ENCODE measurements at regions not wholly inside any gene's neighbourhood (a gene's known extent, or its start where the extent isn't known, plus 50 kb on each side); places are given as distances from the start of the nearest gene placed in this dataset.

DNA sequence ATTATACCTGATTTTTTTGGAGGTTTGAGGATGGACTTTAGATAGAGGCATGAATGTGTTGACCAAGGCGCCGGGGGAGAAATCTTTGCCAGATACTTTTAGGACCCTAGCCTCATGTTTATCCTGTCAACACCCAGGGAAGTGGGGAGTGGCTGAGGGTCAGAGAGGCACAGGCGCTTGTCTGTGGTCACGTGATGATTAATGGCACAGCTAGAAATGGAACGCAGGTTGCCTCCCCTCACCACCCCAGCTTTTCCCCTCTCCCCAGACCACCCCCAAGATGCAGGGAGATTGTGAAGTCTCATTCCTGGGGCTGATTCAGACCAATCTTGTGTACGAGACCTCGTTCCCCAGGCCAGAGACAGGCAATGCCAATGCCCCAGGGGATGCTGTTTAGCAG is 218.4 kb upstream of the LINGO1 start:
- Histone ChIP-seq H2BK15ac (ENCODE audit: low read depth, poor library complexity, severe bottlenecking) (no peak overlapping the region), H3K36me3 (ENCODE audit: control insufficient read depth in 1 of 2, insufficient read depth in 2 of 2, low read depth in 1 of 2, low read length in 2 of 2) (no peaks in the 10 kb centered on the region), H3K27ac (ENCODE audit: low read length, poor library complexity, severe bottlenecking) (peak overlapping the region; percentile 46), H2AK5ac (ENCODE audit: low read length, severe bottlenecking) (peak overlapping the region; percentile 1), H4K91ac (ENCODE audit: low read length) (no peak overlapping the region), H4K8ac (ENCODE audit: low read length) (no peak overlapping the region), H3K9ac (ENCODE audit: low read length) (no peak overlapping the region), H3K4me2 (ENCODE audit: low read length, poor library complexity, severe bottlenecking) (peak overlapping the region; percentile 12), H3K14ac (ENCODE audit: low read length in 2 of 2) (no peak overlapping the region), H2BK5ac (ENCODE audit: low read depth, low read length, poor library complexity, severe bottlenecking) (no peak overlapping the region), H3K79me1 (replicated peaks; ENCODE audit: low read length, poor library complexity, severe bottlenecking) (no peaks in the 10 kb centered on the region), H2AFZ (ENCODE audit: low read depth, low read length) (no peak overlapping the region), H2BK120ac (ENCODE audit: low read depth, low read length) (no peak overlapping the region), H3K9me3 (ENCODE audit: control insufficient read depth, low read length) (peaks cover 24% of the 10 kb centered on the region), H3K4me1 (ENCODE audit: control insufficient read depth, insufficient read depth, low read depth, low read length) (peaks cover 19% of the 10 kb centered on the region), H3K4me3 (ENCODE audit: insufficient read depth in 1 of 2, low read depth in 1 of 2, low read length in 2 of 2) (no peak overlapping the region), H3K4ac (ENCODE audit: low read depth in 1 of 2, low read length in 2 of 2) (no peak overlapping the region), H3K18ac (ENCODE audit: low read depth in 1 of 2, low read length in 2 of 2) (no peak overlapping the region), H3K23ac (ENCODE audit: low read length in 2 of 2) (no peak overlapping the region), H2BK12ac (ENCODE audit: low read length in 2 of 2) (no peak overlapping the region), H3K27me3 (ENCODE audit: control insufficient read depth in 1 of 2, insufficient read depth in 1 of 2, low read length in 2 of 2) (peaks cover 31 to 81% of the 10 kb centered on the region in 2 experiments)
- DNase-seq: no peak
- 76% methylated on average over 7 of the region's 7 CpGs for WGBS

DNA sequence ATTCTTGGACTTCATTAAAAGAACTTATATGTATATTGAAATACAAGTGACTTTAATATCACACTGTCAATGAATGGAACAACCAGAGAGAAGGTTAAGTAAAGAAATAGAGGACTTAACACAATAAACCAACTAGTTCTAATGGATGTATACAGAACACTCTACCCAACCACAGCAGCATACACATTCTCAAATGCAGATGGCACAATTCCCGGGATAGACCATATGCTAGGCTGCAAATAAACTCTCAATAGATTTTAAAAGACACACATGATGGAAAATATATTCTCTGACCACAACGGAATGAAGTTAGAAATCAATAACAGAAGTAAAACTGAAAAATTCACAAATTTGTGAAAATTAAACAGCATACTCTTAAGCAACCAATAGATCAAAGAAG is 214.3 kb upstream of the LINGO1 start:
- Histone ChIP-seq H2BK120ac (ENCODE audit: low read depth, low read length) (no peak overlapping the region), H3K14ac (ENCODE audit: low read length in 2 of 2) (no peak overlapping the region), H3K18ac (ENCODE audit: low read depth in 1 of 2, low read length in 2 of 2) (no peak overlapping the region), H3K27me3 (ENCODE audit: control insufficient read depth in 1 of 2, insufficient read depth in 1 of 2, low read length in 2 of 2) (peaks cover 14 to 74% of the 10 kb centered on the region in 2 experiments), H2BK5ac (ENCODE audit: low read depth, low read length, poor library complexity, severe bottlenecking) (no peak overlapping the region), H3K4me3 (ENCODE audit: insufficient read depth in 1 of 2, low read depth in 1 of 2, low read length in 2 of 2) (no peak overlapping the region), H3K79me1 (replicated peaks; ENCODE audit: low read length, poor library complexity, severe bottlenecking) (no peaks in the 10 kb centered on the region), H3K36me3 (ENCODE audit: control insufficient read depth in 1 of 2, insufficient read depth in 2 of 2, low read depth in 1 of 2, low read length in 2 of 2) (no peaks in the 10 kb centered on the region), H3K23ac (ENCODE audit: low read length in 2 of 2) (no peak overlapping the region), H3K27ac (ENCODE audit: low read length, poor library complexity, severe bottlenecking) (no peak overlapping the region), H2AK5ac (ENCODE audit: low read length, severe bottlenecking) (no peak overlapping the region), H3K9ac (ENCODE audit: low read length) (no peak overlapping the region), H3K4me2 (ENCODE audit: low read length, poor library complexity, severe bottlenecking) (no peak overlapping the region), H4K91ac (ENCODE audit: low read length) (no peak overlapping the region), H4K8ac (ENCODE audit: low read length) (no peak overlapping the region), H2AFZ (ENCODE audit: low read depth, low read length) (no peak overlapping the region), H2BK12ac (ENCODE audit: low read length in 2 of 2) (no peak overlapping the region), H3K4ac (ENCODE audit: low read depth in 1 of 2, low read length in 2 of 2) (no peak overlapping the region), H2BK15ac (ENCODE audit: low read depth, poor library complexity, severe bottlenecking) (no peak overlapping the region), H3K4me1 (ENCODE audit: control insufficient read depth, insufficient read depth, low read depth, low read length) (peaks cover 8% of the 10 kb centered on the region), H3K9me3 (ENCODE audit: control insufficient read depth, low read length) (peaks cover 24% of the 10 kb centered on the region)
- no peak for DNase-seq
- no CpG with 5 or more reads among the region's 2 CpGs for WGBS

DNA sequence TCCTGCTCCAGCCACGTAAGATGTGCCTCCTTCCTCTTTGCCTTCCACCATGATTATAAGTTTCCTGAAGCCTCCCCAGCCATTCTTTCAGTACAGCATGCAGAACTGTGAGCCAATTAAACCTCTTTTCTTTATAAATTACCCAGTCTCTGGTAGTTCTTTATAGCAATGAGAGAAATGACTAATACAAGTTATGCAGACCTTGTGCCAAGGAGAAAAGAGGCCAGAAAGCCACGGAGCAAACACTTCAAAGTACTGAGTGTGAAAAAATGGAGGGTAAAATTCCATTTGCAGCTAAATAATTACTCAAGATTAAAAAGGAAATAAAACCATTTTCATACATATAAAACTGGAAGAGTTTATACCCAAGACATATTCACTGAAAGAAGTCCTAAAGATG is 213.6 kb upstream of the LINGO1 start:
- Histone ChIP-seq H2BK120ac (ENCODE audit: low read depth, low read length) (no peak overlapping the region), H2BK5ac (ENCODE audit: low read depth, low read length, poor library complexity, severe bottlenecking) (no peak overlapping the region), H3K79me1 (replicated peaks; ENCODE audit: low read length, poor library complexity, severe bottlenecking) (no peaks in the 10 kb centered on the region), H3K36me3 (ENCODE audit: control insufficient read depth in 1 of 2, insufficient read depth in 2 of 2, low read depth in 1 of 2, low read length in 2 of 2) (no peaks in the 10 kb centered on the region), H2AK5ac (ENCODE audit: low read length, severe bottlenecking) (no peak overlapping the region), H3K4ac (ENCODE audit: low read depth in 1 of 2, low read length in 2 of 2) (no peak overlapping the region), H4K8ac (ENCODE audit: low read length) (no peak overlapping the region), H3K27ac (ENCODE audit: low read length, poor library complexity, severe bottlenecking) (no peak overlapping the region), H2BK15ac (ENCODE audit: low read depth, poor library complexity, severe bottlenecking) (no peak overlapping the region), H3K27me3 (ENCODE audit: control insufficient read depth in 1 of 2, insufficient read depth in 1 of 2, low read length in 2 of 2) (peaks cover 14 to 74% of the 10 kb centered on the region in 2 experiments), H2BK12ac (ENCODE audit: low read length in 2 of 2) (no peak overlapping the region), H3K4me1 (ENCODE audit: control insufficient read depth, insufficient read depth, low read depth, low read length) (peaks cover 6% of the 10 kb centered on the region), H3K14ac (ENCODE audit: low read length in 2 of 2) (no peak overlapping the region), H4K91ac (ENCODE audit: low read length) (no peak overlapping the region), H3K23ac (ENCODE audit: low read length in 2 of 2) (no peak overlapping the region), H3K9ac (ENCODE audit: low read length) (no peak overlapping the region), H3K18ac (ENCODE audit: low read depth in 1 of 2, low read length in 2 of 2) (no peak overlapping the region), H3K4me3 (ENCODE audit: insufficient read depth in 1 of 2, low read depth in 1 of 2, low read length in 2 of 2) (no peak overlapping the region), H3K4me2 (ENCODE audit: low read length, poor library complexity, severe bottlenecking) (no peak overlapping the region), H3K9me3 (ENCODE audit: control insufficient read depth, low read length) (peaks cover 24% of the 10 kb centered on the region), H2AFZ (ENCODE audit: low read depth, low read length) (no peak overlapping the region)
- DNase-seq: no peak
- 86% methylated on average over 1 of the region's 2 CpGs for WGBS

DNA sequence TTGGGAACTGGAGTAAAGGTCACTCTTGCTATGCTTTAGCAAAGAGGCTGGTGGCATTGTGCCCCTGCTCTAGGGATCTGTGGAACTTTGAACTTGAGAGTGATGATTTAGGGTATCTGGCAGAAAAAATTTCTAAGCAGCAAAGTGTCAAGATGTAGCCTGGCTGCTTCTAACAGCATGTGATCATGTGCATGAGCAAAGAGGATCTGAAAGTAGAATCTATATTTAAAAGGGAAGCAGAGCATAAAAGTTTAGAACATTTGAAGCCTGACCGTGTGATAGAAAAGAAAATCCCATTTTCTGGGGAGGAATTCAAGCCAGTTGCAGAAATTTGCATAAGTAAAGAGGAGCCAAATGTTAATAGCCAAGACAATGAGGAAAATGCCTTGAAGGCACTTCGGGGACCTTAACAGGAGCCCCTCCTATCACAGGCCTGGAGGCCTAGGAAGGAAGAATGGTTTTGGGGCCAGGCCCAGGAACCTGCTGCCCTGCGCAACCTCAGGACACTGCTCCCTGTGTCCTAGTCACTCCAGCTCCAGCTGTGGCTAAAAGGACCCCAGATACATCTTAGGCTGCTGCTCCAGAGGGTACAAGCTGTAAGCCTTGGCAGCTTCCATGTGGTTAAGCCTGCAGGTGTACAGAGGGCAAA is 212.2 kb upstream of the LINGO1 start:
- Histone ChIP-seq H2BK12ac (ENCODE audit: low read length in 2 of 2) (no peak overlapping the region), H3K14ac (ENCODE audit: low read length in 2 of 2) (no peak overlapping the region), H3K4me3 (ENCODE audit: insufficient read depth in 1 of 2, low read depth in 1 of 2, low read length in 2 of 2) (no peak overlapping the region), H3K4me2 (ENCODE audit: low read length, poor library complexity, severe bottlenecking) (no peak overlapping the region), H4K8ac (ENCODE audit: low read length) (no peak overlapping the region), H2AFZ (ENCODE audit: low read depth, low read length) (no peak overlapping the region), H4K91ac (ENCODE audit: low read length) (no peak overlapping the region), H3K27me3 (ENCODE audit: control insufficient read depth in 1 of 2, insufficient read depth in 1 of 2, low read length in 2 of 2) (peaks cover 15 to 78% of the 10 kb centered on the region in 2 experiments), H3K79me1 (replicated peaks; ENCODE audit: low read length, poor library complexity, severe bottlenecking) (no peaks in the 10 kb centered on the region), H3K18ac (ENCODE audit: low read depth in 1 of 2, low read length in 2 of 2) (no peak overlapping the region), H3K4me1 (ENCODE audit: control insufficient read depth, insufficient read depth, low read depth, low read length) (peaks cover 11% of the 10 kb centered on the region), H2BK5ac (ENCODE audit: low read depth, low read length, poor library complexity, severe bottlenecking) (no peak overlapping the region), H3K9ac (ENCODE audit: low read length) (no peak overlapping the region), H2AK5ac (ENCODE audit: low read length, severe bottlenecking) (no peak overlapping the region), H3K4ac (ENCODE audit: low read depth in 1 of 2, low read length in 2 of 2) (no peak overlapping the region), H2BK120ac (ENCODE audit: low read depth, low read length) (no peak overlapping the region), H3K27ac (ENCODE audit: low read length, poor library complexity, severe bottlenecking) (no peak overlapping the region), H3K9me3 (ENCODE audit: control insufficient read depth, low read length) (peaks cover 10% of the 10 kb centered on the region), H3K23ac (ENCODE audit: low read length in 2 of 2) (no peak overlapping the region), H2BK15ac (ENCODE audit: low read depth, poor library complexity, severe bottlenecking) (no peak overlapping the region), H3K36me3 (ENCODE audit: control insufficient read depth in 1 of 2, insufficient read depth in 2 of 2, low read depth in 1 of 2, low read length in 2 of 2) (no peaks in the 10 kb centered on the region)
- 81% methylated on average over 3 of the region's 3 CpGs for WGBS
- no peak for DNase-seq
